ENCODE measurements at regions not wholly inside any gene's neighbourhood (a gene's known extent, or its start where the extent isn't known, plus 50 kb on each side); places are given as distances from the start of the nearest gene placed in this dataset.
"Not testable (repeated sequence)": the region's sequence is repeated elsewhere in the genome, so short reads cannot be mapped to it uniquely, and the experiment has no call there.

GRCh38 chr13:103615771-103616170 lies 549.6 kb upstream of the SLC10A2 start:
- no peak for TF ChIP-seq EZH2phosphoT487 (IDR thresholded peaks at IDR 0.05; ENCODE audit: low read depth)
- TF ChIP-seq, protein P1, sequence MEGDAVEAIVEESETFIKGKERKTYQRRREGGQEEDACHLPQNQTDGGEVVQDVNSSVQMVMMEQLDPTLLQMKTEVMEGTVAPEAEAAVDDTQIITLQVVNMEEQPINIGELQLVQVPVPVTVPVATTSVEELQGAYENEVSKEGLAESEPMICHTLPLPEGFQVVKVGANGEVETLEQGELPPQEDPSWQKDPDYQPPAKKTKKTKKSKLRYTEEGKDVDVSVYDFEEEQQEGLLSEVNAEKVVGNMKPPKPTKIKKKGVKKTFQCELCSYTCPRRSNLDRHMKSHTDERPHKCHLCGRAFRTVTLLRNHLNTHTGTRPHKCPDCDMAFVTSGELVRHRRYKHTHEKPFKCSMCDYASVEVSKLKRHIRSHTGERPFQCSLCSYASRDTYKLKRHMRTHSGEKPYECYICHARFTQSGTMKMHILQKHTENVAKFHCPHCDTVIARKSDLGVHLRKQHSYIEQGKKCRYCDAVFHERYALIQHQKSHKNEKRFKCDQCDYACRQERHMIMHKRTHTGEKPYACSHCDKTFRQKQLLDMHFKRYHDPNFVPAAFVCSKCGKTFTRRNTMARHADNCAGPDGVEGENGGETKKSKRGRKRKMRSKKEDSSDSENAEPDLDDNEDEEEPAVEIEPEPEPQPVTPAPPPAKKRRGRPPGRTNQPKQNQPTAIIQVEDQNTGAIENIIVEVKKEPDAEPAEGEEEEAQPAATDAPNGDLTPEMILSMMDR (IDR thresholded peaks at IDR 0.05; ENCODE audit: low read depth, low read length), result no peak
- Histone ChIP-seq H3K4me1 (ENCODE audit: low read length) (no peaks in the 10 kb centered on the region), H3K9me3 (ENCODE audit: insufficient read depth, low read length) (no peaks in the 10 kb centered on the region), H3K4me3 (ENCODE audit: low read length) (no peak overlapping the region), H3K27me3 (ENCODE audit: low read depth, low read length) (no peaks in the 10 kb centered on the region), H3K4me2 (ENCODE audit: low read length) (no peak overlapping the region), H2AFZ (ENCODE audit: low read depth, low read length) (no peak overlapping the region), H3K79me2 (ENCODE audit: low read length) (no peaks in the 10 kb centered on the region), H4K20me1 (ENCODE audit: insufficient read depth, low read length) (no peaks in the 10 kb centered on the region), H3K9ac (ENCODE audit: low read length) (no peak overlapping the region), H3K27ac (ENCODE audit: low read length) (no peak overlapping the region), H3K36me3 (replicated peaks; ENCODE audit: low read depth, low read length) (no peaks in the 10 kb centered on the region)

GRCh38 chr13:103614761-103615160 lies 548.5 kb upstream of the SLC10A2 start:
- H3K79me2 ChIP-seq (ENCODE audit: low read length), result no peaks in the 10 kb centered on the region
- no peak overlapping the region for H3K4me2 ChIP-seq (ENCODE audit: low read length)
- no peaks in the 10 kb centered on the region for H3K9me3 ChIP-seq (ENCODE audit: insufficient read depth, low read length)
- no peak overlapping the region for H3K9ac ChIP-seq (ENCODE audit: low read length)
- H3K36me3 ChIP-seq (replicated peaks; ENCODE audit: low read depth, low read length), result no peaks in the 10 kb centered on the region
- no peak overlapping the region for H3K27ac ChIP-seq (ENCODE audit: low read length)
- H4K20me1 ChIP-seq (ENCODE audit: insufficient read depth, low read length), result no peaks in the 10 kb centered on the region
- TF ChIP-seq, protein P1 (IDR thresholded peaks at IDR 0.05; ENCODE audit: low read depth, low read length), result no peak
- TF ChIP-seq EZH2phosphoT487 (IDR thresholded peaks at IDR 0.05; ENCODE audit: low read depth), result no peak
- no peak overlapping the region for H3K4me3 ChIP-seq (ENCODE audit: low read length)
- no peak overlapping the region for H2AFZ ChIP-seq (ENCODE audit: low read depth, low read length)
- H3K4me1 ChIP-seq (ENCODE audit: low read length), result no peaks in the 10 kb centered on the region
- no peaks in the 10 kb centered on the region for H3K27me3 ChIP-seq (ENCODE audit: low read depth, low read length)

DNA sequence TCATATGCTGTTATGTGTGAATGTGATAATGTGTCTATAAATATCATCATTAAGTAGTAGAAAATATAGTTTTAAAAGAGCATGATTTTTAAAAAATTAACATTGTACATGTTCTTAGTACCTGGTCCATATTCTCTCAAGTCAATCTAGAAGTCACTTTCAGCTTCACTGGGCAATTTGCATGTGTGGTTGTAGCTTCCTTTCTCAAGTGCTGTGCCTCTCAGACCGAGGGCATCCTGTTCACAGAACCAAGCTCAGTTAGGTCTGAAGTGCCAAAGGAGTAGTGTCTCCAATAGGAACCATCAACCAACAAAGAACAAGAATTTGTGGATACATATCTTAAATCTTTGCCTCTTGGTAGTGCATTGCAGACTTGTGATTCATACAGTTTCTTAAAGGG lies 541.8 kb upstream of the SLC10A2 start:
- H2AFZ ChIP-seq (ENCODE audit: low read depth, low read length), result no peak overlapping the region
- TF ChIP-seq EZH2phosphoT487 (IDR thresholded peaks at IDR 0.05; ENCODE audit: low read depth), result no peak
- TF ChIP-seq, protein P1 (IDR thresholded peaks at IDR 0.05; ENCODE audit: low read depth, low read length), result no peak

GRCh38 chr13:103605546-103606326 lies 539.5 kb upstream of the SLC10A2 start:
- no peaks in the 10 kb centered on the region for H4K20me1 ChIP-seq (ENCODE audit: insufficient read depth, low read length)
- no peaks in the 10 kb centered on the region for H3K9me3 ChIP-seq (ENCODE audit: insufficient read depth, low read length)
- no peak for TF ChIP-seq EZH2phosphoT487 (IDR thresholded peaks at IDR 0.05; ENCODE audit: low read depth)
- H3K79me2 ChIP-seq (ENCODE audit: low read length), result no peaks in the 10 kb centered on the region
- H3K27ac ChIP-seq (ENCODE audit: low read length), result no peak overlapping the region
- H3K27me3 ChIP-seq (ENCODE audit: low read depth, low read length), result no peaks in the 10 kb centered on the region
- H3K4me3 ChIP-seq (ENCODE audit: low read length), result no peak overlapping the region
- no peaks in the 10 kb centered on the region for H3K4me1 ChIP-seq (ENCODE audit: low read length)
- no peak overlapping the region for H2AFZ ChIP-seq (ENCODE audit: low read depth, low read length)
- no peaks in the 10 kb centered on the region for H3K36me3 ChIP-seq (replicated peaks; ENCODE audit: low read depth, low read length)
- H3K4me2 ChIP-seq (ENCODE audit: low read length), result no peak overlapping the region
- no peak overlapping the region for H3K9ac ChIP-seq (ENCODE audit: low read length)

More for the DNA sequence above, 541.8 kb upstream of the SLC10A2 start:
- no peak overlapping the region for H3K4me3 ChIP-seq (ENCODE audit: low read length)
- no peaks in the 10 kb centered on the region for H4K20me1 ChIP-seq (ENCODE audit: insufficient read depth, low read length)
- no peaks in the 10 kb centered on the region for H3K36me3 ChIP-seq (replicated peaks; ENCODE audit: low read depth, low read length)
- no peaks in the 10 kb centered on the region for H3K9me3 ChIP-seq (ENCODE audit: insufficient read depth, low read length)
- H3K4me2 ChIP-seq (ENCODE audit: low read length), result no peak overlapping the region
- H3K79me2 ChIP-seq (ENCODE audit: low read length), result no peaks in the 10 kb centered on the region
- H3K4me1 ChIP-seq (ENCODE audit: low read length), result no peaks in the 10 kb centered on the region
- no peak overlapping the region for H3K27ac ChIP-seq (ENCODE audit: low read length)
- no peak overlapping the region for H3K9ac ChIP-seq (ENCODE audit: low read length)
- H3K27me3 ChIP-seq (ENCODE audit: low read depth, low read length), result no peaks in the 10 kb centered on the region

DNA sequence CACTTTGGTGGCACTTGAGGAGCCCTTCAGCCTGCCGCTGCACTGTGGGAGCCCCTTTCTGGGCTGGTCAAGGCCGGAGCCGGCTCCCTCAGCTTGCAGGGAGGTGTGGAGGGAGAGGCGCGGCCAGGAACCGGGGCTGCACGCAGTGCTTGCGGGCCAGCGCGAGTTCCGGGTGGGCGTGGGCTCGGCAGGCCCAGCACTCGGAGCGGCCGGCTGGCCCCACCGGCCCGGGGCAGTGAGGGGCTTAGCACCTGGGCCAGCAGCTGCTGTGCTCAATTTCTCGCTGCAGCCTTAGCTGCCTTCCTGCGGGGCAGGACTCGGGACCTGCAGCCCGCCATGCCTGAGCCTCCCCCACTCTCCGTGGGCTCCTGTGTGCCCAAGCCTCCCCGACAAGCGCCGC lies 533.7 kb upstream of the SLC10A2 start:
- H3K36me3 ChIP-seq (replicated peaks; ENCODE audit: low read depth, low read length); H3K27ac ChIP-seq (ENCODE audit: low read length); H3K9me3 ChIP-seq (ENCODE audit: insufficient read depth, low read length); H2AFZ ChIP-seq (ENCODE audit: low read depth, low read length); H3K27me3 ChIP-seq (ENCODE audit: low read depth, low read length); H4K20me1 ChIP-seq (ENCODE audit: insufficient read depth, low read length); H3K4me2 ChIP-seq (ENCODE audit: low read length); H3K4me1 ChIP-seq (ENCODE audit: low read length); H3K9ac ChIP-seq (ENCODE audit: low read length); H3K79me2 ChIP-seq (ENCODE audit: low read length); H3K4me3 ChIP-seq (ENCODE audit: low read length): not testable (repeated sequence)

All from OCI-LY3 (cell line).